ENCODE measurements at regions not wholly inside any gene's neighbourhood (a gene's known extent, or its start where the extent isn't known, plus 50 kb on each side); places are given as distances from the start of the nearest gene placed in this dataset.

GRCh38 chr10:94046098-94046497 is 52.4 kb downstream of the PLCE1 start:
- CTCF ChIA-PET, result no interaction called here

More at GRCh38 chr10:94046098-94046497, 52.4 kb downstream of the PLCE1 start:
- Histone ChIP-seq H3K4me1 (ENCODE audit: control insufficient read depth in 1 of 2, insufficient read depth in 2 of 2, low read length in 2 of 2) (peaks cover 0 to 8% of the 10 kb centered on the region in 2 experiments; a peak in 2 of 4 replicates), H3K9me2 (ENCODE audit: insufficient read depth) (no peaks in the 10 kb centered on the region), H4K20me1 (ENCODE audit: insufficient read depth) (no peaks in the 10 kb centered on the region), H3K79me2 (ENCODE audit: insufficient read depth, low read length) (no peaks in the 10 kb centered on the region), H3K36me3 (ENCODE audit: control insufficient read depth in 1 of 2, insufficient read depth in 2 of 2, low read length in 2 of 2) (no peaks in the 10 kb centered on the region), H3K4me3 (replicated peaks in 1 of 2; ENCODE audit: low read depth in 1 of 2, low read length in 2 of 2) (no peak overlapping the region), H3K27me3 (ENCODE audit: insufficient read depth, low read length) (no peaks in the 10 kb centered on the region), H3K9ac (ENCODE audit: low read length) (no peak overlapping the region), H3K4me2 (ENCODE audit: low read length) (no peak overlapping the region), H2AFZ (ENCODE audit: low read depth, low read length, poor library complexity, severe bottlenecking) (no peak overlapping the region), H3K9me3 (ENCODE audit: control insufficient read depth in 1 of 2, insufficient read depth in 1 of 2, low read depth in 1 of 2, low read length in 2 of 2) (no peaks in the 10 kb centered on the region), H3K27ac (ENCODE audit: low read depth, low read length) (no peak overlapping the region)
- ATAC-seq (no peak), DNase-seq (ENCODE audit: low read depth, low spot score) (no peak)
- TF ChIP-seq SP1 (IDR thresholded peaks at IDR 0.05; ENCODE audit: low read depth), result no peak
- no peak for TF ChIP-seq FOSL1 (IDR thresholded peaks at IDR 0.05; ENCODE audit: low read depth)
- TF ChIP-seq EGR1 (IDR thresholded peaks at IDR 0.05; ENCODE audit: low read depth), result no peak
- no peak for TF ChIP-seq ZBTB33 (IDR thresholded peaks at IDR 0.05; ENCODE audit: extremely low read depth, insufficient replicate concordance, low read length)
- TF ChIP-seq EZH2phosphoT487 (IDR thresholded peaks at IDR 0.05; ENCODE audit: borderline replicate concordance), result no peak
- TF ChIP-seq ATF3 (IDR thresholded peaks at IDR 0.05), result no peak
- TF ChIP-seq MAX (IDR thresholded peaks at IDR 0.05), result no peak
- BruUV-seq (replicated peaks), result no TSS peak
- intact Hi-C loops (cut with micrococcal nuclease), result no loop called here
- RAD21 ChIA-PET (ENCODE audit: low non-redundant PET in 1 of 2, low total read pairs in 2 of 2, uncharacterized antibody in 2 of 2, unreplicated experiment in 2 of 2), result no interaction called here
- POLR2A ChIA-PET, result no interaction called here
